Activated naive CD8-positive, alpha-beta T cell (primary cell): ENCODE measurements at regions not wholly inside any gene's neighbourhood (a gene's known extent, or its start where the extent isn't known, plus 50 kb on each side); places are given as distances from the start of the nearest gene placed in this dataset.
"Not testable (repeated sequence)": the region's sequence is repeated elsewhere in the genome, so short reads cannot be mapped to it uniquely, and the experiment has no call there.

ENCODE experiments used
- H3K27ac Mint-ChIP-seq: one replicate; pipeline ENCODE4 v1.8.0; 2021; ENCODE audit warnings: mixed read lengths
- H3K27me3 Mint-ChIP-seq: one replicate; pipeline ENCODE4 v1.8.0; 2021; ENCODE audit warnings: mixed read lengths
- H3K36me3 Mint-ChIP-seq: one replicate; pipeline ENCODE4 v1.8.0; 2021; ENCODE audit warnings: mixed read lengths
- H3K4me1 Mint-ChIP-seq: one replicate; pipeline ENCODE4 v1.8.0; 2021; ENCODE audit warnings: low read depth, mixed read lengths
- H3K4me3 Mint-ChIP-seq: one replicate; pipeline ENCODE4 v1.8.0; 2021; ENCODE audit warnings: mild to moderate bottlenecking, mixed read lengths
- H3K9me3 Mint-ChIP-seq: one replicate; pipeline ENCODE4 v1.8.0; 2021; ENCODE audit warnings: low read depth, mixed read lengths

DNA sequence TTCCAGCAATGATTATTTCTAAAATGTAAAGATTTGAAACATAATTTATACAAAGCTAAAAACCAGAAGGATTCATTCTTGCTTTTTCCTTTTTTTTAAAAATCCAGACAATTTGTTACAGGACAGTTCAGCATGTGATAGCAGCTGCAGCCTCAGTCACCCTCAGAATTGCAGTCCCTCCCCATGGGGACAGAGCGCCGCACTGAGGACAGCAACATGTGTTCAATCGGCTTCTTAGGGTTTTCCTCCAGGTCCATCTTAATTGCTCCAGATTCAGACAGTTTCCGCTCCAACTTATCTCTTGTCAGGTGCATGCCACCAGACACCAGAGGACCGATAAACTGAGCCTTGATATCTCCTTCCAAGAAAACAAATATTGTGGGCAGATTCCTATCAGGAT lies 134.9 kb upstream of the TBC1D5 start:
- Mint-ChIP-seq H3K27me3 (no peaks in the 10 kb centered on the region), H3K36me3 (no peaks in the 10 kb centered on the region), H3K27ac (no peak overlapping the region), H3K4me3 (no peak overlapping the region), H3K4me1 (no peaks in the 10 kb centered on the region), H3K9me3 (no peaks in the 10 kb centered on the region)

DNA sequence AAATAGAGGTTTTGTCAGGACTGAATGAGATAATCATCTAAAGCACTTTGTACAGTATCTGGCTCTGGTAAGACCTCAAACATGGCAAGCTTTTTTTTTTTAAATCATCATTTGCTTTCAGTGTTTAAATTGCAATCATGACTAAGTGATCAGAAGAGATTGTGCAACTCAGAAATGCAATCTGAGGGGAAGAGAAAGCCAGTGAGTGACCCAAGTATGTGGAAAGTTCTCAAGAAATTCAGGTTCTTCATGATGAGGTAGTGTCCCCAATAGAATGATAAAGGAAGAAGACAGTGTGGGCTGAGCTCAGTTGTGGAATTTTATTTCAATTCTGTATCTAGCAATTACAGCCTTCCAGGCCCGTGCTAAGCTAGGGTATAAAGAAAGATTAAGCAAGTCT lies 132.2 kb upstream of the TBC1D5 start:
- Mint-ChIP-seq H3K4me1 (no peaks in the 10 kb centered on the region), H3K27me3 (peaks cover 2% of the 10 kb centered on the region), H3K4me3 (no peak overlapping the region), H3K36me3 (no peaks in the 10 kb centered on the region), H3K9me3 (no peaks in the 10 kb centered on the region), H3K27ac (no peak overlapping the region)

DNA sequence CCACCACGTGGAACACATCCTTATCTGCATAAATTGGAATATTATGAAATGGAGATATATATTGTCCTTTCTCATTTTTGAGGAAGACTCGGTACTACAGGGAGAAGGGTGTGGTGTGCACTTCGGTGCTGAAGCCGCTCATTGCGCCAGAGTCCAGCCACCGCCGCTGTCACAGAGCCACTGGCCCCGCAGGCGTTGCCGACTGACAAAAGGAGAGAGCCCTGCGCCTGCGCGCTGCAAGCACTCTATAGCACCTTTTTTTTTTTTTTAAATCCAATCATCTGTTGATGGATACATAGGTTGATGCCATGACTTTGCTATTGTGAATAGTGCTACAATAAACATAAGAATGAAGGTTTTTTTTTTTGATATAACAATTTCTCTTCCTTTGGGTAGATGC lies 130.0 kb upstream of the TBC1D5 start:
- Mint-ChIP-seq H3K4me3 (no peak overlapping the region), H3K27ac (no peak overlapping the region), H3K4me1 (no peaks in the 10 kb centered on the region), H3K36me3 (no peaks in the 10 kb centered on the region), H3K9me3 (no peaks in the 10 kb centered on the region), H3K27me3 (peaks cover 2% of the 10 kb centered on the region)

DNA sequence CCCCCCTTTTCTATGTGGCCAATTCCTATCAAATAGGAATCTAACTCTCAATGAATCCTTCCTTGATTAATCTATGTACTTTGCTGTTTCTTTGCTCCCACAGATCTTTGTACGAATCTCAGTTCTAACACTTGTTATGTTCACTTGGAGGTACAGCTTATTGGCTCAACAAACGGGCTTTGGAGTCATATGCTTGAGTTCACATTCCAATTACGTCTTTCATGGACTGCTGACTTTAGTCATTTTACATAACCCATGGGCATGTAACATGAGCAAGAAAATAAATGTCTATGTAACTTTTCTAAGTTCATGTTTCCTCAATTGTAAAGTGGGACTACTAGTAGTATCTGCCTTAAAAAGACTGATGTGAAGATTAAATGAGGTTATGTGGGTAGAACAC lies 123.2 kb upstream of the TBC1D5 start:
- Mint-ChIP-seq H3K9me3 (no peaks in the 10 kb centered on the region), H3K4me3 (no peak overlapping the region), H3K36me3 (no peaks in the 10 kb centered on the region), H3K27ac (no peak overlapping the region), H3K4me1 (no peaks in the 10 kb centered on the region), H3K27me3 (peaks cover 4% of the 10 kb centered on the region)

DNA sequence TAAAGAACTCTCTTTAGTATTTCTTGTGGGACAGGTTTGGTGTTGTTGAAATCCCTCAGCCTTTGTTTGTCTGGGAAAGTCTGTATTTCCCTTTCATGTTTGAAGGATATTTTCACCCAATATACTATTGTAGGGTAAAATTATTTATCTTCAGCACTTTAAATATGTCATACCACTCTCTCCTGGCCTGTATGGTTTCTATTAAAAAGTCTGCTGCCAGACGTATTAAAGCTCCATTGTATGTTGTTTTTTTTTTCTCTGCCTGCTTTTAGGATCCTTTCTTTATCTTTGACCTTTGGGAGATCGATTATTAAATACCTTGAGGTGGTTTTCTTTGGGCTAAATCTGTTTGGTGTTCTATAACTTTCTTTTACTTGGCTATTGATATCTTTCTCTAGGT lies 119.0 kb upstream of the TBC1D5 start:
- H3K4me1 Mint-ChIP-seq = no peaks in the 10 kb centered on the region
- peaks cover 2% of the 10 kb centered on the region for H3K27me3 Mint-ChIP-seq
- no peaks in the 10 kb centered on the region for H3K9me3 Mint-ChIP-seq
- no peaks in the 10 kb centered on the region for H3K36me3 Mint-ChIP-seq
- no peak overlapping the region for H3K27ac Mint-ChIP-seq
- no peak overlapping the region for H3K4me3 Mint-ChIP-seq

DNA sequence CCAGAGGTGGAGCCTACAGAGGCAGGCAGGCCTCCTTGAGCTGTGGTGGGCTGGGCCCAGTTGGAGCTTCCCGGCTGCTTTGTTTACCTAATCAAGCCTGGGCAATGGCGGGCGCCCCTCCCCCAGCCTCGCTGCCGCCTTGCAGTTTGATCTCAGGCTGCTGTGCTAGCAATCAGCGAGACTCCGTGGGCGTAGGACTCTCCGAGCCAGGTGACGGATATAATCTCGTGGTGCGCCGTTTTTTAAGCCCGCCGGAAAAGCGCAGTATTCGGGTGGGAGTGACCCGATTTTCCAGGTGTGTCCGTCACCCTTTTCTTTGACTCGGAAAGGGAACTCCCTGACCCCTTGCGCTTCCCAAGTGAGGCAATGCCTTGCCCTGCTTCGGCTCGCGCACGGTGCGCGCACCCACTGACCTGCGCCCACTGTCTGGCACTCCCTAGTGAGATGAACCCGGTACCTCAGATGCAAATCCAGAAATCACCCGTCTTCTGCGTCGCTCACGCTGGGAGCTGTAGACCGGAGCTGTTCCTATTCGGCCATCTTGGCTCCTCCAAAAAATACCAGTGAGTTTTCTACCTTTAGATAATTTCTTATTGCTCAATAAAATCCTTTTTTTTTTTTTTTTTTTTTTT lies 118.5 kb upstream of the TBC1D5 start:
- H3K27me3 Mint-ChIP-seq, H3K4me3 Mint-ChIP-seq, H3K36me3 Mint-ChIP-seq: not testable (repeated sequence)

DNA sequence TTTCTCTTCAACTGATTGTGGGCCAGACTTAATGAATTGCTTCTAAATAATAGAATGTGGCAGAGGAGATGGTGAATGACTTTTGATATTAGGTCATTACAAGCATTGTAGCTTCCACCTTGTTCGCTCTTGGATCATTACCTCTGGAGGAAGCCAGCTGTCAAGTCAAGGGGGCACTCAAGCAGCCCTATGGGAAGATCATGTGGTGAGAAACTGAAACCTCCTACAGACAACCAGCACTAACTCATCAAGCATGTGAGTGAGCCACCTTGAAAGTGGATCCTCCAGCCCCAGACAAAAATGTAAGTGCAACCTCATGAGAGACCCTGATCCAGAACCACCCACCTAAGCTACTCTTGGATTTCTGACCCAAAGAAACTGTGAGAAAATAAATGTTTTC lies 109.8 kb upstream of the TBC1D5 start:
- no peaks in the 10 kb centered on the region for H3K36me3 Mint-ChIP-seq
- H3K9me3 Mint-ChIP-seq = no peaks in the 10 kb centered on the region
- no peaks in the 10 kb centered on the region for H3K4me1 Mint-ChIP-seq
- H3K4me3 Mint-ChIP-seq = no peak overlapping the region
- H3K27ac Mint-ChIP-seq = no peak overlapping the region
- no peaks in the 10 kb centered on the region for H3K27me3 Mint-ChIP-seq

More for the DNA sequence above, 118.5 kb upstream of the TBC1D5 start:
- not testable (repeated sequence) for H3K4me1 Mint-ChIP-seq, H3K27ac Mint-ChIP-seq, H3K9me3 Mint-ChIP-seq

DNA sequence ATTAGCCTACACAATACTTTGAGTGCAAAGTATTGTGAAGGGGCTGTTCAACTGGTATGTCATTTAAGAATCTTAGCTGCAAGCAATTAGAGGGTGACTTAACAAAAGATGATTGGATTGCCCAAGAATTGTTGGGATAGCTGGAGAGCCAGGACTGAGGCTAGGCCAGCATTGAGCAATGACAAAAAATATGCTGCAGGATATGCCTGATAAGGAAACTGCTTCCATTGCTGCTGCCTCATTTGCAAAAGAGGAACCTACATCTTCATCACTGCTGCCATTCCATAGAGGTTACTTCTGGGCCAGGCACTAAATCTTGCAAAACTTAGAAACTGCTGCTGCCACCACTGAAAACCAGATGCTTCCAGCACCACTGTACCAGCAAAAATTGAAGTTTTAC lies 108.0 kb upstream of the TBC1D5 start:
- H3K27ac Mint-ChIP-seq = no peak overlapping the region
- H3K27me3 Mint-ChIP-seq = no peaks in the 10 kb centered on the region
- H3K4me1 Mint-ChIP-seq = no peaks in the 10 kb centered on the region

DNA sequence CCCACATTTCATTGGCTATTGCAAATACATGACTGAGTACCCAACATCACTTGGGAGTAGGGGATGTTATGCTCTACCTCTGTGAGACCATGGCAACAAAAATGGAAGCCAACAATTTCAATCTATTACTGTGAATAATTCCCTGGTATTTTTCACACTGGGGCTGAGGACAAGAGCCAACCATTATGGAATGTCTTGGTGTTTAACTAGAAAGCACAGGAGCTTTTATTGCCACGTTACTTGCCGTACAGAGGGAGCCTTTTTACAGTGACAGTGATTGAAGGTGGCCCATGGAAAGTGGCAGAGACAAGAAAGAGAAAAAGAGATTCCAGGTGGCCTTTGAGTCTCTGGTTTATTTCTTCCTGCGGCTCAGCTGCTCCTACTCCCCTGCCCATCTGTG lies 105.7 kb upstream of the TBC1D5 start:
- Mint-ChIP-seq H3K36me3 (no peaks in the 10 kb centered on the region), H3K9me3 (no peaks in the 10 kb centered on the region)

More for the DNA sequence above, 108.0 kb upstream of the TBC1D5 start:
- Mint-ChIP-seq H3K9me3 (no peaks in the 10 kb centered on the region), H3K4me3 (no peak overlapping the region), H3K36me3 (no peaks in the 10 kb centered on the region)

DNA sequence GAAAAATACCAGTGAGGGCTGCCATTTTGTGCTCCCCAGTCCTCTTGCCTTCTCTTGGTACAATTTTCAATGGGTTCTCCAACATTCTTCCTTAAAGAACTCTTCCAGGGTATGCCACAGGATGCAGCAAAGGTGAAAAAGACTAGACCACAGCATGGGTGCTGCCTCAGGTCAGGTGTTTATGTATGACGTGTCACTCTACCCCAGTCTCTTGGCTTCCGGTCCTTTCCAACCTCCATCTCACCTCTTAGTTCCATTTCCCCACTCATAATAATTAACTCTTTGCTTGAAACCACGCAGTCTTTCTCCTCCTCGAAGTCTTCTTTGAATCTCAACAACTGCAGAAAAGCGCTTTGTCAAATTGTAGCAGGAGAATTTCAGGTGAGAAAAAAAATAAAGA lies 104.7 kb upstream of the TBC1D5 start:
- H3K4me1 Mint-ChIP-seq = no peaks in the 10 kb centered on the region
- no peaks in the 10 kb centered on the region for H3K36me3 Mint-ChIP-seq
- H3K4me3 Mint-ChIP-seq = no peak overlapping the region
- H3K27ac Mint-ChIP-seq = no peak overlapping the region
- H3K27me3 Mint-ChIP-seq = no peaks in the 10 kb centered on the region
- no peaks in the 10 kb centered on the region for H3K9me3 Mint-ChIP-seq

More for the DNA sequence above, 105.7 kb upstream of the TBC1D5 start:
- no peaks in the 10 kb centered on the region for H3K4me1 Mint-ChIP-seq
- H3K4me3 Mint-ChIP-seq = no peak overlapping the region
- H3K27ac Mint-ChIP-seq = no peak overlapping the region
- no peaks in the 10 kb centered on the region for H3K27me3 Mint-ChIP-seq

DNA sequence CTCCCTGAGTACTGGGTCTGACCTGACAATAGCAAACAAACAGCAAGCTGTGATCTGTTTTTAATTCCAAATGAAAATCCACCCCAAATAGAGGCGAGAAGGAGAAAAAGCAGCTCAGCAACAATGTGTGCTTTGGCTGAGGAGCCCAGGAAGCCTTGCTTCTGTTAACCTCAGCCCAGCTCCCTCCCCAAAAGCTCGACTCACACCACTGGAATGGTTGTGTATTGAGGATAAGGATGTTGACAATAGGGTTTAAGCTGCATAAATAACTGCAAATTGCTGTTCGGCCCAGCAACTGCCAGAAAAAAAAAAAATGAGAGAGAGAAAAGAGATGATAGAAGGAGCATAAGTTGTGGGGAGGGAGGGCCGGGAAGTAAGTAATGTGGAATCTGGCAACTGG lies 104.0 kb upstream of the TBC1D5 start:
- H3K27me3 Mint-ChIP-seq = no peaks in the 10 kb centered on the region
- no peaks in the 10 kb centered on the region for H3K9me3 Mint-ChIP-seq
- no peaks in the 10 kb centered on the region for H3K36me3 Mint-ChIP-seq
- H3K4me1 Mint-ChIP-seq = no peaks in the 10 kb centered on the region
- H3K4me3 Mint-ChIP-seq = no peak overlapping the region
- H3K27ac Mint-ChIP-seq = no peak overlapping the region

DNA sequence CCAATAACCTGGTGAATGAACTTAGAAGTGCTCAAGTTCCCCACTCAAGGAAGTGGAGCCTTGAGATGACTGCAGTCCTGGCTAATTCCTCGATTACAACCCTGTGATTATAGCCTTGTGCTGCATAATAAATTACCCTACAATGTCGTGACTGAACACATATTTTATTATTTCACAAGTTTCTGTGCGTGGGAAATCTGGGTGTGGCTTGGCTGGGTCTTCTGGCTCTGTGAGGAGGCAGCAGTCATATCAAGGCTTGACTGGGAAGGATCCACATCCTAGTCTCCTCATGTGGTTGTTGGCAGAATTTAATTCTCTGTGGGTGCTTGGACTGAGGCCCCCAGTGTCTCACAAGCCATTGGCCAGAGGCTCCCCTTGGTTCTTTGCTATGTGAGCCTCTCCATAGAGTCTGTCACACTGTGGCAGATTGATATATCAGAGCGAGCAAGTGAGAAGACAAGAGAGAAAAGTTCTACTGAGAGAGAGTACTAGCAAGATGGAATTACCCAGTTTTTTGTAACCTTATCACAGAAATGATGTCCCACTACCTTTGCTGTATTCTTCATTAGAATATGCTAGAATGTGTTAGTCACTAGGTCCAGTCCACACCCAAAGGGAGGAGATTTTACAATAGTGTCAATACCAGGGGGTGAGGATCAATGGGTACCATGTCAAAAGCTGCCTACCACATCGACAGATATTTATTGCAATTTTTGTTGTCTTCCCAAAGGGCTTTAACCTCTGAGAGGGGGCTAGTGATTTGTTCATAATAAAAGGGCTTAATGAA lies 102.8 kb upstream of the TBC1D5 start:
- Mint-ChIP-seq H3K27me3 (peaks cover 2% of the 10 kb centered on the region), H3K36me3 (no peaks in the 10 kb centered on the region), H3K9me3 (no peaks in the 10 kb centered on the region), H3K4me1 (no peaks in the 10 kb centered on the region), H3K4me3 (no peak overlapping the region), H3K27ac (no peak overlapping the region)

DNA sequence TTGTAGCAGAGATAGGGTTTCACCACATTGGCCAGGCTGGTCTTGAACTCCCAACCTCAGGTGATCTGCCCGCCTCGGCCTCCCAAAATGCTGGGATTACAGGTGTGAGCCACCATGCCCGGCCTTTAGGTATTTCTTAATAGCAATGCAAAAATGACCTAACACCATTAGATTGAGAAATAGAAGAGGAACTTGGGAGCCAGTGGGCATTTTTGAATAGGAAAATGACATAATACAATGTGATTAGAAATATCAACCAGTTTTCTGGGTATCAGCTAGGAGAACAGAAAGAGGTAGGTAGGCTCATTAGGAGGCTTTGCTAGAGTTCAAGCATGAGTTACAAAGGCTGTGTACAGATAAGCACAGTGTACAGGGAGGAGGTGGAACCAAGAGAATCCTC lies 101.8 kb upstream of the TBC1D5 start:
- no peaks in the 10 kb centered on the region for H3K36me3 Mint-ChIP-seq
- no peaks in the 10 kb centered on the region for H3K9me3 Mint-ChIP-seq
- H3K4me1 Mint-ChIP-seq = no peaks in the 10 kb centered on the region
- H3K4me3 Mint-ChIP-seq = no peak overlapping the region
- peaks cover 2% of the 10 kb centered on the region for H3K27me3 Mint-ChIP-seq
- H3K27ac Mint-ChIP-seq = no peak overlapping the region

DNA sequence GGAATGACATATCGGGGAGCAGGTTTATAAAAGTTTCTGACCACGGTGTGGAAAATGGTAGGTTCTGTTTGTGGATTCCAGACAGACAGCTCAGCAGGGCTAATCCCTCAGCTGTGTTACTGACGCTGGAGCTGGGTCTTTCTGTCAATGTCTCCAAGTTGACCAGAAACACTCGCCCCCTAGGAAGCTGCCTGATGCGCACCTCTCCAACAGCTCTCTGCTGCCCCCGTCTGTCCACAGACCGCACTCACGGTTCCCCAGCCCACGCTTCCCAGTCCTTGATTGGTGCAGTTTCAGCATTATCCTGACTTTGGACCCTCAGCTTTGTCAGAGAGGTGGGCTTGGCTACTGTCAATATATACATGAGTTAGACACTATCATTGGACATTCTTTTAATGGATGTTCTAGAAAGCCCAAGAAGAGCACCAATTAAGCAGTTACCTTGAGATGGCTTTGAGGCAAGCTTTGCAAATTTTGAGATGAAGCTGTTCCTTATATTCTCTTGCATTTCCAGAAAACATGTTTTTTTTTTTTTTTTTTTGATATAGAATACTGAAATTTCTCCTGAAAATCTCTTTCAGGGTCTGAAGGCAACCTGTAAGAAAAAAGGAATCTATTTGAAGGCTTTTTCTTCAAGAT lies 98.9 kb upstream of the TBC1D5 start:
- no peaks in the 10 kb centered on the region for H3K9me3 Mint-ChIP-seq
- no peak overlapping the region for H3K4me3 Mint-ChIP-seq
- no peaks in the 10 kb centered on the region for H3K36me3 Mint-ChIP-seq
- no peak overlapping the region for H3K27ac Mint-ChIP-seq
- peaks cover 2% of the 10 kb centered on the region for H3K27me3 Mint-ChIP-seq
- H3K4me1 Mint-ChIP-seq = no peaks in the 10 kb centered on the region

DNA sequence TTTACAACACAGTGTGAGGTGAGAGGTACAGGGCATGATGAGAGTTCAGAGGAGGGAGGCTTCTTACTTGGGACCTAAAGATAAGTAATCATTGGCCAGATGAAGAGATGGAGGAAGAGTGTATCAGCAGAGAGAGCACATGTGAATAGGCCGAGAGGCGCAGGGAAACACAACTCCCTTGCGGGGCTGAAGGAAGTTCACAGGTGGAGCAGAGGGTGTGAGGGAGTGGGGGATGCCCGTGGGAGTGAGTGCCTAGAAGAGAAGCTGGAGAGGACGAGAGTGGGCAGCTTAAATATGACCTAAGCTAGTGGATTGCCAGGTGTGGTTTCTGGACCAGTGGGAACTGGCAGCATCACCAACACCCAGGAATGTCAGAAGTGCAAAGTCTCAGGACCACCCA lies 98.2 kb upstream of the TBC1D5 start:
- H3K4me3 Mint-ChIP-seq = no peak overlapping the region
- H3K27ac Mint-ChIP-seq = no peak overlapping the region
- no peaks in the 10 kb centered on the region for H3K4me1 Mint-ChIP-seq
- no peaks in the 10 kb centered on the region for H3K36me3 Mint-ChIP-seq
- H3K9me3 Mint-ChIP-seq = no peaks in the 10 kb centered on the region
- peaks cover 2% of the 10 kb centered on the region for H3K27me3 Mint-ChIP-seq
